ENCODE measurements at regions not wholly inside any gene's neighbourhood (a gene's known extent, or its start where the extent isn't known, plus 50 kb on each side); places are given as distances from the start of the nearest gene placed in this dataset.

DNA sequence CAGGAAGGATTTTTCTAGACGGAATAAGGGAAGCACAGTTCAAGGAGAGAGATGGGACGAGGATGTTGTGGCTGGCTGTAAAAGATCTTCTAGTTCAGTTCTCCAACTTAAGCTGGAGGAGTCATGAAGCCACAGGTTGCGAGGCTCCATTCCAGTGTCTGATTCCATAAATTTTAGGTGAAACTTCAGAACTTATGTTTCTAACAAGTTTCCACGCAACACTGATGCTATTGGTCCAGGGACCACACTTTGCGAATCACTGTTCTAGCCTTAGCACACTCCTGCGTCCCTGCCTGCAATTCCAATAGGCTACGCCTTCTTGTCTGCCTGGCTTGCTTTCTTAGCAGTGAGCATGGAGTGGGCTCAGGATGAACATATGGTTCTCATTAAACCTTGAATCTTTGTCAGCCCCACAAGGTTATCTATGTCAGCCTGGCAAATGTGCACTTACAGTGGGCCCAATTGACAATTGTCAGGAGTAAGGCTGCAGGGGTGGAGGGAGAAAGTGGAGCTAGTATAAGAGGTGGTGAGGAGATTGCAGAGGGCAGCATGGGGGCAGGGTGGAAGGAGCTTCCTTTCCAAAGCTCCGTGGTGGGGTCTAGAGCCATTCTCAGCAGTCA, 438.1 kb upstream of the ST6GAL2 start:
- no peak for ATAC-seq

- no peak for ATAC-seq
These were observed 440.2 kb upstream of the ST6GAL2 start for GRCh38 chr2:107325981-107326786.

DNA sequence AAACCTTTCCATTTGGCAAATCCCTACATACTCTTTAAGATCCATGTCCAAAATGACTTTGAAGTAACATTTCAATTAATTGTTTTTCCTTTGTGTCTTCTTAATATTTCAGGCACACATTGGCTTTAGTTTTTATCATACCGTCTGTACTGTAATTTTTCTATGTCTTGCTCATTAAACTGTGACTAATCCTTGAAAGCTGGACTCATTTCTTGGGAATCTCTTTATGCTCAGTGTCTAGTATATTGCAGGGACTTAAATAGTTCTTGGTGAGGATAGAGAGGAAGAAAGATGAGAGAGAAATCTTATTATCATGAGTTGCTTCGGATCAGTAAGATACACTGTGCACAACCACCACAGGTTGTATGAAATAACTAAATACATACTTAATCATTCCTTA, 448.3 kb upstream of the ST6GAL2 start:
- no peak for ATAC-seq

- no peak for ATAC-seq
These were observed 450.6 kb upstream of the ST6GAL2 start for GRCh38 chr2:107336526-107336925.

GRCh38 chr2:107337209-107337898, 451.4 kb upstream of the ST6GAL2 start:
- ATAC-seq = peak; percentile 73

DNA sequence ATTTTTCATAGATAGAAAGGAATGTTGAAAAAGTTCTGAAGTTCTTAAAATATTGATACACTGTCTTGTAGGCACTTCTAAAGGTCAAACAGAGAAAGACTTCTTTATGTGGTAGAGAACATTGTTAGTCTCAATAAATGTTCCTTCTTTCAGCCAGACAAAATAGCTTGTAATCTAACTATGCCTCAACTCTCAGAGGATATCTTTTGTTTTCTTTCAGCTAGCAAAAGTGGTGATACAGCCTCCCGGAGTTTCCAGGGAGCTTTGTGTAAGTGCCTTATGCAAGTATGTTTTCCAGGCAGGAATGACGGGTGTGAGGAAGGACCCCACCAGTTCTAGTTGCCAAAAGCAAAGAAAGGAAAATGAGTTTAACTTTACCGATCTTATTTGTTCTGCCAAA, 452.1 kb upstream of the ST6GAL2 start:
- no peak for ATAC-seq

GRCh38 chr2:107338571-107338970, 452.6 kb upstream of the ST6GAL2 start:
- ATAC-seq = no peak

- no peak for ATAC-seq
These were observed 455.0 kb upstream of the ST6GAL2 start for GRCh38 chr2:107340955-107341354.

DNA sequence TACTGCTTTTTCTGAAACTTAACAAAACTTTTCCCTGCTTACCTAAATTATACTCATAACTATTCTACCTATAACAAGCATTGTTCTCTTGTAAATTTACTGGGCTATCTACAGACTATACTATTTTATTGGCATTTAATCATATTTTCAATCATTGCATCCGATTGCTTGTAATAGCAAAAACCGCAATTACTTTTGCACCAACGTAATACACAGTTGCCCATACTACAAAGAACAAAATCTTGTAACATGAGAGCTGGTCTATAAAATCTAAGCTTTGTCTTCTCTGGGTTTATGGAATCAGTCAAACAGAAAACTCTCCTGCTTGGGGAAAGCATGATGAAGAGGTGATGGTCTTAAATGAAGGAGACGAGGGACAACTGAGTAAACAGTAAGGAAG, 463.4 kb upstream of the ST6GAL2 start:
- ATAC-seq = no peak

DNA sequence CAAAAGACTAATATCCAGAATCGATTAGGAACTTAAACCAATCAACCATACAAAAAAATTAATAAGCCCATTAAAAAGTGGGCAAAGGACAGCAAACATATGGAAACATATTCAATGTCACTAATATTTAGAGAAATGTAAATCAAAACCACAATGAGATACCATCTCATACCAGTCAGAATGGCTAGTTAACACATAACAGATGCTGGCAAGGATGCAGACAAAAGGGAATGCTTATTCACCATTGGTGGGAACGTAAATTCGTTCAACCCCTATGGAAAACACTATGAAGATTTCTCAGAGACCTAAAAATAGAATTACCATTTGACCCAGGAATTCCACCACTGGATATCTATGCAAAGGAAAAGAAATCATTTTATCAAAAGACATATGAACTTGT, 468.2 kb upstream of the ST6GAL2 start:
- no peak for ATAC-seq

DNA sequence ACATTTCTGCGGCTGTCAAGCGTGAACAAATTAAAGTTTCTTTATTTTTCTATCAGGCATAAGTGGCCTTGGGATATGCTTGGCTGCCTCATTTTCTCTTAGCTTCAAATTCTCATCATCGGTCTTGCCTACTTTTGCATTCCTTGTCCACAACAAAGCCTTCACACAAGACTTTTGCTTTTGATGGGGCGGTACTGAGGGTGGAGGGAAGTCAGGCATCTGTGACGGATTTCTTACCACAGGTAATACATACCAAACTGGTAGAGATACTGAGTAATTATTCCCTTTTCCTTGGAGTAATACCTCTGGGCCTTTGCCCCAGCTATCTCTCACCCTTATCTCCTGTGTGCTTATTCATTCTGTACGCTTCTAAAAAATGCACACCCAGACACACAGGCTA, 468.3 kb upstream of the RGPD4 start:
- ATAC-seq = no peak

- no peak for ATAC-seq
These were observed 467.7 kb upstream of the RGPD4 start for GRCh38 chr2:107359021-107359420.

DNA sequence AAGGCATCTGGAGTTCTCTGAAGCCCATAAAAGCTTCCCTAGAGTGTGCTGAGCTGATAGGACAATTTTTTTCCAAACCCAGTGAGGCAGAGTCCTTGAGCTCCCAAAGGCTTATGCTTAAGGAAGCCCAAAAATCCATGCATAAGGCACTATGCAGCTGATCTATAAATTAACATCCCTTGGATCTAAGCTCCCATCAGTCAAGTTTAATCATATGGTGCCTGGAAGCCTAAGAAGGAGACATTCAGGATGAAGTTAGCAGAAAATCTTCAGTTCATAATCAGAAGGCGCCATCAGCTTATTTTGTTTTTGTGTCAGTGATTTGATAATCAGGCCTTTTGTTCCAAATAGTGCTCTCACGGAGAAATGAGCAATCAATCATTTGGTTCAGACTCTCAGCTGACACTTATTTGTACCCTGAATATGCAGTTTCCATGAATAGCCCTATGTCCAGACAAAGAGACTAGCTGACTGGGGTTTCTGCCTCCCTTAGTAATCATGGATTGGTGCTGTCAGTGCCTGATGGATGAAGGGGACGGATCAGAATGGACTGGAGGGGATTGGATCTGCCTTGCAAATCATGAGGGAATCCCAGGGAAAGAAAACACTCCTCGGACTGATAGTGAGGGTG, 464.8 kb upstream of the RGPD4 start:
- no peak for ATAC-seq

DNA sequence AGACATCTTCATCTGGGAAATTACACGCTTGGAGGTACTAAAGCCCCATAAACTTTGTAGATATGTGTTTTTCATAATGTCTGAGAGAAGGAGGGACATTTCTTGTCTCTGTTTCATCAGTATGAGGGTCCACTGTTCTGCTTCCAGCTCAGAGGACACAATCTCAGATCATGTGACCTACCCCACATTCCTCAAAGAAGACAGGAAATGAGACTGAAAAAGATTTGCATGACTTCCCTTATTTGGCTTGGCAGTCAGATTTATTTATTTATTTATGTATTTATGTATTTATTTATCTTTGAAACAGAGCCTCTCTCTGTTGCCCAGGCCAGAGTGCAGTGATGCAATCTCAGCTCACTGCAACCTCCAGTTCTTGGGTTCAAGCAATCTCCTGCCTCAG, 463.7 kb upstream of the RGPD4 start:
- no peak for ATAC-seq

GRCh38 chr2:107363806-107364205, 462.9 kb upstream of the RGPD4 start:
- no peak for ATAC-seq

- ATAC-seq = peak; percentile 64
These were observed 462.2 kb upstream of the RGPD4 start for GRCh38 chr2:107364361-107364950.

GRCh38 chr2:107374249-107374648, 452.4 kb upstream of the RGPD4 start:
- no peak for ATAC-seq

DNA sequence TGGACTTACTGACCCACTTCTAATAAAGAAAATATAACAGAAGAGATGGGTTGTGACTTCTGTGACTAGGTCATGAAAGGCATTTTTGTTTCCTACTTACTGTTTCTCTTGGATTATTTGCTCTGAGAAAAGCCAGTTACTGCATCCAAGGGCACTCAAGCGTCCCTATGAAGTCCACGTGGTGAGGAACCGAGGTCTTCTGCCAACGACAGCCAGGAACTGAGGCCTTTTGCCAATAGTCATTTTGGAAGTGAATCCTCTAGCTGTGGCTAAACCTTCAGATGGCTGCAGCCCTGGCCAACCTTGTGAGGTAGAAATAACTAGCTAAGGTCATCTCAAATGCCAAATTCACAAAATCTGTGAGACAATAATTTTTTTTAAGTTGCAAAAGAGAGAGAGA, 449.8 kb upstream of the RGPD4 start:
- no peak for ATAC-seq

GRCh38 chr2:107380912-107381311, 445.8 kb upstream of the RGPD4 start:
- peak; percentile 66 for ATAC-seq

GRCh38 chr2:107383691-107384090, 443.0 kb upstream of the RGPD4 start:
- ATAC-seq = no peak

GRCh38 chr2:107384422-107384821, 442.3 kb upstream of the RGPD4 start:
- ATAC-seq = no peak

DNA sequence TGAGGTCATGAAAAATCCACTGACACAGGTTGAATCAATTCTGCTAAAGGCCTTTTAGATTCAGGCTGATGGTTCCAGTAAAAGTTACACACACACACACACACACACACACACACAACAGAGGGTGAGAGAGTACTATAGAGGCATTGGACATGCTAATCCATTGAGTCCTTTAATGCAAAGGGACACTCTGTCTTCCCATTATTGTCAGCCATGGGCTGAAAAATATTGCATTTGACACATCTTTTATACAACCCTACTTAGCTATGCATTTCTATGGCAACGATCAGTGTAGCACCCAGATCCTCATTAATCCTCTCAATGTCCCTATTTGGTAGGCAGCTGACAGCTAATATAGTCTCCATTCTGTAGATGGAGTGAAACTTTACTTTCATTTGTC, 440.8 kb upstream of the RGPD4 start:
- ATAC-seq = no peak

DNA sequence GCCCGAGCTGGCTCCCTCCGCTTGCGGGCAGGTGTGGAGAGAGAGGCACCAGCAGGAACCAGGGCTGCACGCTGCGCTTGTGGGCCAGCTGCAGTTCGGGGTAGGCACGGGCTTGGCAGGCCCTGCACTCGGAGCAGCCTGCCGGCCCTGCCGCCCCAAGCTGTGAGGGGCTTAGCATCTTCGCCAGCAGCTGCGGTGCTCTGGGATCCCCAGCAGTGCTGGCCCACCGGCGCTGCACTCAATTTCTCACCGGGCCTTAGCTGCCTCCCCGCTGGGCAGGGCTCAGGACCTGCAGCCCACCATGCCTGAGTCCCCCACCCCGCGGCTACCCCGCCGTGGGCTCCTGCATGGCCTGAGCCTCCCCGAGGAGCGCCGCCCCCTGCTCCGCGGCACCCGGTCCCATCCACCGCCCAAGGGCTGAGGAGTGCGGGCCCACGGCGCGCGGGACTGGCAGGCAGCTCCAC, 434.4 kb upstream of the RGPD4 start:
- no peak for ATAC-seq
